ENCODE measurements at regions not wholly inside any gene's neighbourhood (a gene's known extent, or its start where the extent isn't known, plus 50 kb on each side); places are given as distances from the start of the nearest gene placed in this dataset.

DNA sequence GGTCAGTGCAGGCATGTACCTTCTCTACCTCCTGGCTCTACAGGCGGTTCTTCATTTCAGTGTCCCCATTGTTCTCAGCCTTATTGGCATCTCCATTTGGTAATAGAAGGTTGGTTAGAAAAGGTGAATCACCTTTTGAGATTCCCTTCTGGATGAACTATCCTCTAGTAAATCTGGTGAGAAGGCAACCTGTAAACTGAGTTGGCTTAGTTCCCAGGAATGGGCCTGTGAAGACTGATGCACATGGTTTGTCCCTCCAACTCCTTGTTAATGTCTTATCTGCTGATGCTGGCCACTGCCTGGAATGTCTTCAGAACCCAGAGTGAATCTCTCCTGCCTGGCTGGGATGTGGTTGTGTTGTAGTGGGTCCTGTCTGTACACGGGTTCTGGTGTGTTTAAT, 143.4 kb upstream of the WDR1 start:
- TF ChIP-seq POLR2A (IDR thresholded peaks at IDR 0.05) (no peak), POLR2AphosphoS5 (IDR thresholded peaks at IDR 0.05) (no peak)
- TF ChIP-seq, protein P1, sequence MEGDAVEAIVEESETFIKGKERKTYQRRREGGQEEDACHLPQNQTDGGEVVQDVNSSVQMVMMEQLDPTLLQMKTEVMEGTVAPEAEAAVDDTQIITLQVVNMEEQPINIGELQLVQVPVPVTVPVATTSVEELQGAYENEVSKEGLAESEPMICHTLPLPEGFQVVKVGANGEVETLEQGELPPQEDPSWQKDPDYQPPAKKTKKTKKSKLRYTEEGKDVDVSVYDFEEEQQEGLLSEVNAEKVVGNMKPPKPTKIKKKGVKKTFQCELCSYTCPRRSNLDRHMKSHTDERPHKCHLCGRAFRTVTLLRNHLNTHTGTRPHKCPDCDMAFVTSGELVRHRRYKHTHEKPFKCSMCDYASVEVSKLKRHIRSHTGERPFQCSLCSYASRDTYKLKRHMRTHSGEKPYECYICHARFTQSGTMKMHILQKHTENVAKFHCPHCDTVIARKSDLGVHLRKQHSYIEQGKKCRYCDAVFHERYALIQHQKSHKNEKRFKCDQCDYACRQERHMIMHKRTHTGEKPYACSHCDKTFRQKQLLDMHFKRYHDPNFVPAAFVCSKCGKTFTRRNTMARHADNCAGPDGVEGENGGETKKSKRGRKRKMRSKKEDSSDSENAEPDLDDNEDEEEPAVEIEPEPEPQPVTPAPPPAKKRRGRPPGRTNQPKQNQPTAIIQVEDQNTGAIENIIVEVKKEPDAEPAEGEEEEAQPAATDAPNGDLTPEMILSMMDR (IDR thresholded peaks at IDR 0.05): no peak

Measured in prostate gland (tissue), 2 donors.